ENCODE measurements at regions not wholly inside any gene's neighbourhood (a gene's known extent, or its start where the extent isn't known, plus 50 kb on each side); places are given as distances from the start of the nearest gene placed in this dataset.

- DNase-seq = no peak
These were observed 223.9 kb upstream of the NR2F2 start for GRCh38 chr15:96106628-96107027.

GRCh38 chr15:96107916-96108315 lies 222.6 kb upstream of the NR2F2 start:
- no peak for DNase-seq

GRCh38 chr15:96108405-96108804 lies 222.1 kb upstream of the NR2F2 start:
- DNase-seq = no peak

GRCh38 chr15:96109820-96110219 lies 220.7 kb upstream of the NR2F2 start:
- no peak for DNase-seq

- no peak for DNase-seq
These were observed 218.5 kb upstream of the NR2F2 start for GRCh38 chr15:96112018-96112417.

GRCh38 chr15:96115642-96116041 lies 214.9 kb upstream of the NR2F2 start:
- no peak for DNase-seq

- no peak for DNase-seq
These were observed 213.2 kb upstream of the NR2F2 start for GRCh38 chr15:96117270-96117669.

- DNase-seq = no peak
These were observed 210.8 kb upstream of the NR2F2 start for GRCh38 chr15:96119734-96120133.

GRCh38 chr15:96121086-96121920 lies 209.2 kb upstream of the NR2F2 start:
- no peak for DNase-seq

GRCh38 chr15:96122077-96123027 lies 208.1 kb upstream of the NR2F2 start:
- no peak for DNase-seq

- no peak for DNase-seq
These were observed 207.5 kb upstream of the NR2F2 start for GRCh38 chr15:96123028-96123400.

GRCh38 chr15:96123630-96124187 lies 206.8 kb upstream of the NR2F2 start:
- DNase-seq = no peak

GRCh38 chr15:96124436-96124835 lies 206.1 kb upstream of the NR2F2 start:
- DNase-seq = no peak

GRCh38 chr15:96125721-96126415 lies 204.6 kb upstream of the NR2F2 start:
- no peak for DNase-seq

- DNase-seq = no peak
These were observed 203.6 kb upstream of the NR2F2 start for GRCh38 chr15:96126859-96127258.

GRCh38 chr15:96130734-96131133 lies 199.8 kb upstream of the NR2F2 start:
- DNase-seq = no peak

- no peak for DNase-seq
These were observed 198.4 kb upstream of the NR2F2 start for GRCh38 chr15:96132126-96132525.

- DNase-seq = no peak
These were observed 195.1 kb upstream of the NR2F2 start for GRCh38 chr15:96135166-96136093.

GRCh38 chr15:96138985-96139384 lies 191.5 kb upstream of the NR2F2 start:
- DNase-seq = no peak

GRCh38 chr15:96142498-96142897 lies 188.0 kb upstream of the NR2F2 start:
- DNase-seq = no peak

- DNase-seq = no peak
These were observed 185.8 kb upstream of the NR2F2 start for GRCh38 chr15:96144734-96145133.

GRCh38 chr15:96146726-96147125 lies 183.8 kb upstream of the NR2F2 start:
- no peak for DNase-seq
